HG03066 (cell line): ENCODE measurements at regions not wholly inside any gene's neighbourhood (a gene's known extent, or its start where the extent isn't known, plus 50 kb on each side); places are given as distances from the start of the nearest gene placed in this dataset.

Source experiments
- ATAC-seq: cut with Tn5 transposase; IDR thresholded peaks from one replicate; pipeline ENCODE4 v1.9.1; 2021; ENCODE audit warnings: low read depth; ENCODE audit not compliant: unreplicated experiment

DNA sequence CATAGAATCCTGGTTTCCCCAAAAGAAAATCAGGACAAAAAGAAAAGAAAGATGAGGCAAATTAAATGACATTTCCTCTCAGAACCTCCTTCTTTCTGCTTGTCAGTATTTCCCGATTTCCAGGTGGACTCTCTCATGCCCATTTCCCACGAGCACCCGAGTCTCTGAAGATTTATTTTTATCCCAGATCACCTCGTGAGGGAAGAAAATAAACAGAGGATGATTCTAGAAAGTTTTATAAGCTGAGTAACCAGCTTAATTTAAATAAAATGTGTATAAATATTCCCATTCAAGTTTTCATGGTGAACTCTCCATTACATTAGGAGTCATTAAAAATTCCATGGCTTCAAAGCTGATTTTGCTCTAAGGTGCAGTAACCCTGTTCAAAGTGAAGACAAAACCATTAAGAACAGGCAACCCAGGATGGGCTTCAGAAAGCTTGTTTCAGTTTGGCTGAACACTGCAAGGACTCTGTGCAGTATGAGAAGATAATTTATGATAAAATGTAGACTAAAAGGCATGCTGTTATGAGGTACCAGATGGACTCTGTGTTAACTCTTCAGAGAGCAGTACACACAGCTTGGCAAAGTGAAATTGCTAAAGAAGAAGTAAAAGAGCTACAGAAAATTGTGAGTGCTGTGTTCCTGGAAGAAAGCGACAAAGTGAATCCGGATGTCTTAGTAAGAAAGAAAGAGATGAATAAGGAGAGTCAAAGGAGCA, 521.3 kb upstream of the LRRN3 start:
- no peak for ATAC-seq

GRCh38 chr7:110573862-110574528, 516.9 kb upstream of the LRRN3 start:
- no peak for ATAC-seq

GRCh38 chr7:110587294-110587693, 503.6 kb upstream of the LRRN3 start:
- ATAC-seq = no peak

DNA sequence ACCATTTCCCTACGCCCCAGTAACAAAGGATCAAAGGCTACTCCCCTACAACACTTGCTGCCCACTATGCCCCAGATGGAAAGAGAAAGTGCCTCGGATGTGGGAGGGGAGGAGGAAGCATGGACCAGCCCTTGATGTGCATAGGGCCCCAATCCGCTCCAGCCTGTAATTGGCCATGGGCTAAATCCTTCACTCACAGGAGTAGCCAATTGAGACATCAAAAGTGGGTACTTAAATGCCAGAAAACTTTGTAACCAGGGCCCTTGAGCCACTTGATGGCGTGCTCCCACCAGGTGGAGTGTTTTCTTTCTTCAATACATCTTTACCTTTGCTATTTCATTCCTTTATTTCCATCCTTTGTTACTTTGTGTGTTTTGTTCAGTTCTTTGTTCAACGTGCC, 500.5 kb upstream of the LRRN3 start:
- no peak for ATAC-seq

DNA sequence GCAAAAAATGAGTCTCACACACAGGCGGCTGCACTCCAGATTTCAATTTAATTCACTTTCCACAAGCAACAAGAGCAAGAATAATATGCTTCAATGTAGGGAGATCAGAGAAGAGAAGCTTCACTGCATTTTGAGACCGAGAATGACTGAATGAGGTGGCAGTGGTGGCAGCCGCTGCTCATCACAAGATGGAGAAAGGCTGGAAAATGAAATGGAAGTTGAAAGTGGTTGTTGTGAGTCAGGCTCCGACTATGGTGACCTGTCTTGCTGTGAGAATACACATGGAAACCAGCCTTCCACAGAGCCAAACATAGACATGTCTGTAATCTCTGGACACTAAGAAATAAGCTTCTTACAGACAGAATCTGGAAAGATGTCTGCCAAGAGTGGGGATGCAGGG, 499.6 kb upstream of the LRRN3 start:
- ATAC-seq = no peak

DNA sequence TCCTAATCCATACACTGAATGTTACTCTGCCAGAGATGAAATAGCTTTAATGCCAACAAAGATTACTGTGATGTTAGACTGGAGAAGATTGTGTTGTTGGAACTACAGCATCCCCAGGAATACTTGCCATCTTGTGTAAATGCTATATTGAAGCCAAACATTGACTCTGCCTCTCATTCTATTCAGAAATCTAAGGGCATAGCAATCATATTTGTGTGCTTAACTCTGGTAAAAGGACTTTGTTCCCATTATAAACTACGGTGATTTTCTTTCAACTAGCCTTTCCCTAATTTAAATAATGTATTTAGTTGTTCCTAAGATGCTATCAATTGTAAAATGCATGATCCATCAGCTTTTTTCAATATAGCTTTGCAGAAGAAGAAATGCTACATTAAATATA, 498.4 kb upstream of the LRRN3 start:
- ATAC-seq = no peak

GRCh38 chr7:110593355-110593754, 497.6 kb upstream of the LRRN3 start:
- ATAC-seq = no peak

DNA sequence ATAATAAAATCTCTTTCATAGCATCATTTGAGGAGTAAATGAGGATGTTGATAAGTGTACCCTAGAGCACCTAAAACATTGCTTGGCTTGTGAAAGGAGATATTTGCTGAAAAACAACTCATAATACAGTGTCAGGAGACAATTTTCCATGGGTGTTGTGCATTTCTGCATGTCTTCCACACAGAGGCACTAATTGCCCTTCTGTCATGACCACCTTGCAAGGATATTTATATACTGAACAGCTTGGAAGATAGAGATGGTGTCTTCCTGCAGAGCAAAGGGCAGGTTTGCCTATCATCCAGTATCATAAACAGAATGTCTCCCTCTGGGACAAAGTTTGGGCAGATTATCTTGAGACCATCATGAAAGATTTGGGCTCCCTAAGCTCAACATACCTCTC, 495.2 kb upstream of the LRRN3 start:
- no peak for ATAC-seq

- ATAC-seq = no peak
Observed at GRCh38 chr7:110600956-110601355, 490.0 kb upstream of the LRRN3 start.

DNA sequence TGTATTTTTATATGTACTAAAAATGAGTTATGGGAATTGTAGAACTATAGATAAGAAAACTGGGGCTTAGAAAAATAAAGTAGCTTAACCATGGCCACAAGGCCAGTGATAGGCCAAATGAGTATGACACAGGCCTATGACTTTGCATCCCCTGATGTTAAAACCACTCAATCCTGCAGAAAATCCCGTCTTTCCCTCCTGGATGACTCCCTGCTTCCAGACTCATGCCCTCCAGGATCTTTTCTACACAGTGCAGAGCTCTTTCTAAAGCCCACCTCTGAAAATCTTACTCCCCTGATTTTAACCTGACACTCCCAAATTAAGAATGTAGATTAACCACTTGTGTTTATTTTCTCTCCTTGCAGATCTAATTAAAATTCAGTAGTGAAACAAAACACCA, 489.2 kb upstream of the LRRN3 start:
- no peak for ATAC-seq

DNA sequence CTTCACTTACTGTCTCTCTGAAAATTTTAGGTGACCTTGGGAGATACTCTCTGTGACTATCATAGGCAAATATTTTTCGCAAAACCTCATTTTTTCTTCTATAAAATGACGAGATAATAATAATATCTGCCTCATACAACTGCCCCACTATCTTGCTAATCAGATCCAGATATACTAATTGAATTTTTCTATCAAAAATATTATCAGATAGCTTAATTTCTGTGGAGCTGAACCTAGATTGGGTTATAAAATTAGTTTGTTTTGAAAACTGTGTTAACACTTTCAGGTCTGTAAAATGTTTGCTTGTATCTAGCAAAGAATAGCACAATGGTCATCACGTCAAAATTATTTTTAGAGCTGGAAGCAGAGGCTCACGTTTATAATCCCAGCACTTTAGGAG, 486.7 kb upstream of the LRRN3 start:
- no peak for ATAC-seq

GRCh38 chr7:110604885-110605284, 486.0 kb upstream of the LRRN3 start:
- ATAC-seq = no peak

- ATAC-seq = no peak
Observed at GRCh38 chr7:110607050-110607857, 483.7 kb upstream of the LRRN3 start.

DNA sequence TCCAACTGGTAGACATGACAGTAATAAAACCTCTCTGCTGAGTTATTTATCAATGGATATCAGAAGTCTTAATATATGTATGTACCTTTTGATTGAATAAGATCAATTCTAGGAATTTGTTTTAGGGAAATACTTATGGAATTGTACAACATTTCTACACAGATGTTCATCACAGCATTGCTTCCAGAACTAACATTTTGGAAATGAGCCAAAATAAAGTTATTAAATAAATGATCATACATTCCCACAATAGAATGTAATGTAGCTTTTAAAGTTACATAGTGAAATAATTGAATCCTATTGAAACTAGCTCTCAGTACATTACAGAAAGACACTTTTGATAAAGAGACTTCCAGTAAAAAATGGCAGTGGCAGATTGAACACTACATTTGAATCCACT, 481.6 kb upstream of the LRRN3 start:
- no peak for ATAC-seq

- no peak for ATAC-seq
Observed at GRCh38 chr7:110612680-110613079, 478.2 kb upstream of the LRRN3 start.
